Large intestine (tissue), 3 donors: ENCODE measurements at regions not wholly inside any gene's neighbourhood (a gene's known extent, or its start where the extent isn't known, plus 50 kb on each side); places are given as distances from the start of the nearest gene placed in this dataset.
"Not testable (repeated sequence)": the region's sequence is repeated elsewhere in the genome, so short reads cannot be mapped to it uniquely, and the experiment has no call there.

ENCODE experiments used
- DNase-seq, 2 donors: peaks; one replicate each; pipeline versions ENCODE4 v3.0.0 to v3.0.0-alpha.2; 2013
- H3K27ac ChIP-seq: one replicate; pipeline ENCODE4 v1.5.1; 2013; ENCODE audit warnings: low read length
- H3K27me3 ChIP-seq: 2 replicates; pipeline ENCODE4 v1.6.1; 2013; ENCODE audit warnings: low read length; ENCODE audit not compliant: control insufficient read depth, insufficient read depth
- H3K36me3 ChIP-seq: 2 replicates; pipeline ENCODE4 v1.6.1; 2013; ENCODE audit warnings: low read length; ENCODE audit not compliant: control insufficient read depth, insufficient read depth
- H3K4me1 ChIP-seq: one replicate; pipeline ENCODE4 v1.6.1; 2013; ENCODE audit warnings: low read length; ENCODE audit not compliant: control insufficient read depth, insufficient read depth
- H3K4me3 ChIP-seq: one replicate; pipeline ENCODE4 v1.5.1; 2013; ENCODE audit warnings: low read length
- H3K9me3 ChIP-seq: one replicate; pipeline ENCODE4 v1.6.1; 2013; ENCODE audit warnings: mild to moderate bottlenecking, low read depth, low read length, moderate library complexity; ENCODE audit not compliant: control insufficient read depth
- WGBS: methylation state at CpG from one replicate; pipeline ENCODE4 v1.1.5; 2013; ENCODE audit warnings: low lambda C conversion rate; ENCODE audit not compliant: insufficient coverage; 5-methylcytosine and 5-hydroxymethylcytosine counted together

DNA sequence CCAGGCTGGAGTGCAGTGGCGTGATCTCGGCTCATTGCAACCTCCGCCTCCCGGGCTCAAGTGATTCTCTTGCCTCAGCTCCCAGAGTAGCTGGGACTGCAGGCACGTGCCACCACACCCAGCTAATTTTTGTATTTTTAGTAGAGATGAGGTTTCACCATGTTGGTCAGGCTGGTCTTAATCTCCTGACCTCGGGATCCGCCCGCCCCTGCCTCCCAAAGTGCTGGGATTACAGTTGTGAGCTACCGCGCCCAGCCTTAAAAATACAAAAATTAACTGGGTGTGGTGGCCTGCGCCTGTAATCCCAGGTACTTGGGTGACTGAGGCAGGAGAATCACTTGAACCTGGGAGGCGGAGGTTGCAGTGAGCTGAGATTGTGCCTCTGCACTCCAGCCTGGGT is 89.4 kb downstream of the UTRN start:
- WGBS = no CpG with 5 or more reads among the region's 12 CpGs
- H3K36me3 ChIP-seq, H3K4me1 ChIP-seq, H3K27me3 ChIP-seq, DNase-seq, H3K4me3 ChIP-seq, H3K9me3 ChIP-seq, H3K27ac ChIP-seq: not testable (repeated sequence)

DNA sequence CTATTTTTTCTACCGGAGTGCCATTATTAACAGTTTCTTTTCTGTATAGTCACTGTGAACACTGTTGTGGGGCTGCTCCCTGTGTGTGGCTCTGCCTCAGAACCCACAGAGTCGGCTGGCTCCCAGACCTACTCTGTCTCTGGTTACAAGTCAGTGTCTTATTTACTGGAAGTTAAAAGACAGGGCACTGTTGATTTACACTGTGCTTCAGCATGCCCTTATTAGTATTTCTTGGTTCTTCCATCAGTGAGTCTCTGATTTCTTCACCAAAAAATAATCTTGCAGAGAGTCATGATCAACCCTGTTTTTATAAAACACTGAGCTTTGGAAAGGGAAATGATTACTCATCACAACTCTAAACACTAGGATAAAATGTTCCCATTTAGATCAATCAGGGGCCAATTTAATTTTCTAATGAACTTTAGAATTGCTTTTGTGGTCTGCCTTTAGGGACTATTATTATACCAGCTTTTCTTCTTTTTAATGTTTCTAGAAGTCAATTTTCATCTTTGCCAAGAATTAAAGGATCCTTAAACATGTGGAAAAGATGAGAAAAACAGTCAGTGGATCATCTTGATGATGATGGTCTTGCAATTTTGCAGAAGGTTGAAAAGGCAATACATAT is 92.6 kb downstream of the UTRN start:
- H3K4me3 ChIP-seq = no peak overlapping the region
- H3K4me1 ChIP-seq = peaks cover 3% of the 10 kb centered on the region
- DNase-seq = no peak
- H3K27me3 ChIP-seq = no peaks in the 10 kb centered on the region
- H3K36me3 ChIP-seq = no peaks in the 10 kb centered on the region
- H3K27ac ChIP-seq = no peak overlapping the region
- WGBS = no CpG with 5 or more reads among the region's 2 CpGs
- no peaks in the 10 kb centered on the region for H3K9me3 ChIP-seq

DNA sequence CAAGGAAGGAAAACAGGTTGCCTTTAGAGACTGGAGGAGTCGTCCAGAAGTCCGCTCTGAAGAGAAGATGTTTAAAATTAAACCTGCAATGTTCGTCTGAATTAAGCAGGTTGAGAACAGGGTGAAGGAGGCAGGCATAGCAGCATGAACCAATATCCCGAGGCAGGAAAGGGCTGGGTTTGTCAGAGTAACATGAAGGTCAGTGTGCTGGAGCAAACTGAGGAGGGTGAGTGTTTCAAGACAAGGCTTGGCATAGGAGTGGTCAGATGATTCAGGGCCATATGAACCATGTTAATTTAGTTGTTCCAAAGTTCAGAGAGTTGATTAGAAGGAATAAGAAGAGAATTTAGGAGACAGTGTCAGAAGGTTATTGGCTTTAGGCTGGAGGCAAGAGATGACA is 93.3 kb downstream of the UTRN start:
- WGBS = no CpG with 5 or more reads among the region's 4 CpGs
- Histone ChIP-seq H3K27ac (no peak overlapping the region), H3K4me1 (peaks cover 3% of the 10 kb centered on the region)

DNA sequence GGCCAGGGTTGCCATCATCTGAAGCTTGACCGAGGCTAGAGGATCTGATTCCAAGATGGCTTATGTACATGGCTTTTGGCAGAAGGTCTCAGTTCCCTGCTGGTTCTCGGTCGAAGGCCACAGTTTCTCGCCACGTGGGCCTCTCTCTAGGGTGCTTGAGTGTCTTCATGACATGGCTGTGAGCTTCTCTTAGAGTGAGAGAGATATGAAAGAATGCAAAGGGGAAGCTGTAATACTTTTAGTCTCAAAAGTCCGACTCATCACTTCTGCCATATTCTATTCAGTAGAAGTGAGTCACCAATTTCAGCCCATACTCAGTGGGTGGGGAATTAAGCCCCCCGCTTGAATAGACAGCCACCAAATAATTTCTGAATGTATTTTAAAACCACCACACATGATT is 94.2 kb downstream of the UTRN start:
- Histone ChIP-seq H3K27me3 (no peaks in the 10 kb centered on the region), H3K4me1 (peaks cover 3% of the 10 kb centered on the region), H3K36me3 (no peaks in the 10 kb centered on the region), H3K4me3 (no peak overlapping the region), H3K27ac (no peak overlapping the region), H3K9me3 (no peaks in the 10 kb centered on the region)
- 100% methylated on average over 1 of the region's 7 CpGs for WGBS
- DNase-seq = no peak

More for the DNA sequence above, 93.3 kb downstream of the UTRN start:
- Histone ChIP-seq H3K27me3 (no peaks in the 10 kb centered on the region), H3K9me3 (no peaks in the 10 kb centered on the region), H3K4me3 (no peak overlapping the region), H3K36me3 (no peaks in the 10 kb centered on the region)
- no peak for DNase-seq

DNA sequence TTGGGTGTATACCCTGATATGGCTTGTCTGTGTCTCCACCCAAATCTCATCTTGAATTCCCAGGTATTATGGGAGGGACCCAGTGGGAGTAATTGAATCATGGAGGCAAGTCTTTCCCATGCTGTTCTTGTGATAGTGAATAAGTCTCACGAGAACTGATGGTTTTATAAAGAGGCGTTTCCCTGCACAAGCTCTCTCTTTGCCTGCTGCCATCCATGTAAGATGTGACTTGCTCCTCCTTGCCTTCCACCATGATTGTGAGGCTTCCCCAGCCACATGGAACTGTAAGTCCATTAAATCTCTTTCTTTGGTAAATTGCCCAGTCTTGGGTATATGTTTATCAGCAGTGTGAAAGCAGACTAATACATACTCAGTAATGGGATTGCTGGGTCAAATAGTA is 96.4 kb downstream of the UTRN start:
- H3K36me3 ChIP-seq, H3K4me3 ChIP-seq, H3K27ac ChIP-seq, H3K27me3 ChIP-seq, H3K4me1 ChIP-seq, H3K9me3 ChIP-seq, DNase-seq: not testable (repeated sequence)
- WGBS = no CpG with 5 or more reads among the region's 2 CpGs

DNA sequence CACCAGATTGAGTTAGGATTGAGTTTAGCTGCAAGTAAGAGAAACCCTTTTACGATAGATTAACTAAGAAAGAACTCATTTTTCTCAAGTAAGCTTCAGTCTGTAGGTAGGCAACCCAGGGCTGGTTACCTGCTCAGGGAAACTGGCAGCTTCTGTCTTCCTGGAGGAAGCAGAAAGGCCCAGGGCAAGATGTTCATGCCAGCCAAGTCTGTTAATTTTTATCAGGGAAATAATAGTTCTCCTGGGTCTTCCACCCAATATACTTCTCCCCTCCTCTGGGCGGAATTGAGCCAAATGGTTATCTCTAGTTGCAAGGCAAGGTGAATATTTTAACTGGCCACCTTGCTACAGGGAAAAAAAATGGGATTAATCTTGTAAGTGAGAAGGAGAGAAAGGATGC is 98.2 kb downstream of the UTRN start:
- WGBS = no CpG with 5 or more reads among the region's 2 CpGs
- DNase-seq = no peak
- no peaks in the 10 kb centered on the region for H3K36me3 ChIP-seq
- H3K4me3 ChIP-seq = no peak overlapping the region
- H3K27me3 ChIP-seq = no peaks in the 10 kb centered on the region
- no peak overlapping the region for H3K27ac ChIP-seq
- no peaks in the 10 kb centered on the region for H3K9me3 ChIP-seq
- H3K4me1 ChIP-seq = peaks cover under 1% of the 10 kb centered on the region

DNA sequence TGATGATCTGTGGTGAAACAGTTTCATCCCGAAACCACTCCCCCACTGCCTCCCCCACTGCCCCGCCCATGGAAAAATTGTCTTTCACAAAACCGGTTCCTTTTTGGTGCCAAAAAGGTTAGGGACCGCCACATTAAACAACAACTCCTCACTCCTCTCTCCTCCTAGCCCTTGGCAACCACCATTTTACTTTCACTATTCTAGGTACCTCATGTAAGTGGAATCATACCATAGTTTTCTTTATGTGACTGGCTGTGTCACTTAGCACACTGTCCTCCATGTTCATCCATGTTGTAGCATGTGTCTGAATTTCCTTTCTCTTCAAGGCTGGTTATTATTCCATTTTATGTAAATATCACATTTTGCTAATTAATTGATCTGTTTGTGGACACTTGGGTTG is 99.3 kb downstream of the UTRN start:
- Histone ChIP-seq H3K27me3 (no peaks in the 10 kb centered on the region), H3K9me3 (no peaks in the 10 kb centered on the region), H3K4me1 (no peaks in the 10 kb centered on the region), H3K4me3 (no peak overlapping the region), H3K36me3 (no peaks in the 10 kb centered on the region), H3K27ac (no peak overlapping the region)
- no CpG with 5 or more reads among the region's 4 CpGs for WGBS
- no peak for DNase-seq

DNA sequence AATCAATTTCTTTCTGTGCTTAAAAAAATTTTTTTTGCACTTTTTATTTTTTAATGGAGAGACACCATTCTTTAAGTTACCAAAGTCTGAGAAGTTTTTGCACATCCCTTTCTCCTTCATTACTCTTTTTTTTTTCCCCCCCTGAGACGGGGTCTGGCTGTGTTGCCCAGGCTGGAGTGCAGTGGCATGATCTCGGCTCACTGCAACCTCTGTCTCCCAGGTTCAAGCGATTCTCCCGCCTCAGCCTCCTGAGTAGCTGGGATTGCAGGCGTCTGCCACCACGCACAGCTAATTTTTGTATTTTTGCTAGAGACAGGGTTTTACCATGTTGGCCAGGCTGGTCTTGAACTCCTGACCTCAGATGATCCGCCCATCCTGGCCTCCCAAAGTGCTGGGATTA is 104.3 kb downstream of the UTRN start:
- DNase-seq, H3K9me3 ChIP-seq, H3K4me1 ChIP-seq, H3K27ac ChIP-seq, H3K36me3 ChIP-seq, H3K4me3 ChIP-seq, H3K27me3 ChIP-seq: not testable (repeated sequence)
- WGBS = no CpG with 5 or more reads among the region's 7 CpGs

DNA sequence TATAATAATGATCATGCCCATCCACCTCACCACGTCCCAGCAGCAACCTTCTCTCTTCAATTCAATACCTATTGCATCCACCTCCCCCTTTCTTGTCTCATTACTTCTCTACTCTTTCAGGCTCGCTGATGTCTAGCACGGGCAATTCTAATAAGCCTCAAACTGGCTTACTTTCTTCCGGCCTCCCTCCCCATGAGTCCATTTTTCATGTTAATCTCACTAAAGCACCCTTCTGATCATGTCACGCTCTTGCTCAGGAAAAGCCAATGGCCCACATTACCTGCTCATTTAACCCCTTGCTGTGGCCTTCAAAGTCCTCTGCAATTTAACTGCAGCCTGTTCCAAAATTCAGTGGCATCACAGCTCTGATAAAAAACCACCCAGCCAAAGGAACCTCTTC is 105.1 kb downstream of the UTRN start:
- no peak for DNase-seq
- WGBS = 100% methylated on average over 1 of the region's 5 CpGs
- H3K36me3 ChIP-seq = no peaks in the 10 kb centered on the region
- no peaks in the 10 kb centered on the region for H3K4me1 ChIP-seq
- no peaks in the 10 kb centered on the region for H3K9me3 ChIP-seq
- H3K27ac ChIP-seq = no peak overlapping the region
- no peaks in the 10 kb centered on the region for H3K27me3 ChIP-seq
- no peak overlapping the region for H3K4me3 ChIP-seq

DNA sequence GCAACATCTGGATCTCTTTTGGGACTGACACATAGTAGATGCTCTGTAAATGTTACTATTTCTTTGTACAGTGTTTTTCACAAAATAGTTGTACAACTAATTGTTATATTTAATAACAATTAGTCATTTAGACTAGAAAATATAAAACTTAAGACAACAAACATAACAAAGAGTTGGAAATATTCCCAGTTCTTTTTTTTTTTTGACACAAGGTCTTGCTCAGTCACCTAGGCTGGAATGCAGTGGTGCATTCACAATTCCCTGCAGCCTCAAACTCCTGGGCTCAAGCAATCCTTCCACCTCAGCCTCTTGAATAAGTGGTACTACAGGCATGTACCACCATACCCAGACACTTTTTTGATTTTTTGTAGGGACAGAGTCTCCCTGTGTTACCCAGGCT is 105.8 kb downstream of the UTRN start:
- Histone ChIP-seq H3K27me3 (no peaks in the 10 kb centered on the region), H3K9me3 (no peaks in the 10 kb centered on the region), H3K4me3 (no peak overlapping the region), H3K27ac (no peak overlapping the region), H3K36me3 (no peaks in the 10 kb centered on the region), H3K4me1 (no peaks in the 10 kb centered on the region)
- no peak for DNase-seq

DNA sequence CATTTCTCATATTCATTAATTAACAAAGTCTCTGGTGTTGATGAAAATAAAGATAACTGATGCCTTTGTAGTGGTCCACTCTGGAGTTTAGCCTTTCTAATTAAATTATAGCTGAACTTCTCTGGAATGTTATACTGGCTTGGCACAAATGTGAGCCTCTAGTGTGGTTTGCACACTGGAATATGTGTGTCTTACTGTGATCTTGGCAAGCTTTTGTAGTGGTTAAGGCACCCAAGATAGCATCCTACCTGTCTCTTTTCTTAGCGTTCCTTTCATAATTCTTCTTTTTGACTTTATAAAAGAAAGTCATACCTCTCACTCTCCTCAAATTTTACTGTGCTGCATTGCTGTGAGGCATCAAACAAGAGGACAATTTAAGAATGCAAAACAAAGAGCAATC is 107.4 kb downstream of the UTRN start:
- no peak for DNase-seq
- WGBS = no CpG with 5 or more reads among the region's 1 CpG
- H3K9me3 ChIP-seq = no peaks in the 10 kb centered on the region
- no peak overlapping the region for H3K27ac ChIP-seq
- no peaks in the 10 kb centered on the region for H3K27me3 ChIP-seq
- H3K4me3 ChIP-seq = no peak overlapping the region
- no peaks in the 10 kb centered on the region for H3K4me1 ChIP-seq
- H3K36me3 ChIP-seq = no peaks in the 10 kb centered on the region
